D721Med (cell line): ENCODE measurements at regions not wholly inside any gene's neighbourhood (a gene's known extent, or its start where the extent isn't known, plus 50 kb on each side); places are given as distances from the start of the nearest gene placed in this dataset.

Experiments
- DNase-seq: peaks from one replicate; pipeline ENCODE4 v3.0.0; 2011; ENCODE audit warnings: low spot score; ENCODE audit not compliant: insufficient read length
- FAIRE-seq: peaks from 2 replicates; lab custom pipeline; 2011; peaks lifted over from hg19 to GRCh38; lab: Jason Lieb, UNC
- TF ChIP-seq, protein P1 (sequence below): IDR thresholded peaks from 2 replicates; pipeline ENCODE4 v1.5.1; 2012; ENCODE audit warnings: mild to moderate bottlenecking, control low read depth; ENCODE audit not compliant: insufficient read depth; ENCODE audit errors: missing control alignments

DNA sequence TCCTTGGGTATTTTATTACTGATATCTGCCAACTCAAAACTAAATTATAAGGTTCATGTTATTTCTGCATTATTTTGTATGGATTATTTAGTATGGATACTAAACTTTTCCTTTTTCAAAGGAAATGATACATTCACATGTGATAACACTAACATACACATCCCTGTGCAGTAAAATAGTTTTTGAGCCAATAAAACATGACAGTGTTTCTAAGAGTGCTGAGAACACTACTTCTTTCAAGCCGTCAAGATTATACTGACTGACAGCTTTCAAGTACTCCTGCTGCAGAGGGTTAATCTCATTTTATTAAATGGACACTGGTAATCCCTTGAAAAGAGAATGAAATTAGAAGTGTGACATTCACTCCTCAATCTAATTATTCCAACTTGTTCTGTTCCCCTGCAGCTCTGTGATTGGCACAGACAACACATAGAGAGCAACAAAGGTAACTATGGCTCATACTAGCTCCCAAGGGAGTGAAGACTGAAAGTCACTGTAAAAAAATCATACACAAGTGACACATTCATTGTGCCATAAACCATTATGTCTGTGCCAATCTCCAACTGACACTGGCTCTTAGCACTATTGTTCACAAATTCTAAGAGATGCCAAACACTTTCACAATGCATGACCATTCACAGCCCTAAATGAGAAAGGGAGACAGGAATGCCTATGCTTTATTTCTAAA, 468.6 kb downstream of the SHQ1 start:
- FAIRE-seq, result peak; percentile 83
- DNase-seq, result no peak
- TF ChIP-seq, protein P1, sequence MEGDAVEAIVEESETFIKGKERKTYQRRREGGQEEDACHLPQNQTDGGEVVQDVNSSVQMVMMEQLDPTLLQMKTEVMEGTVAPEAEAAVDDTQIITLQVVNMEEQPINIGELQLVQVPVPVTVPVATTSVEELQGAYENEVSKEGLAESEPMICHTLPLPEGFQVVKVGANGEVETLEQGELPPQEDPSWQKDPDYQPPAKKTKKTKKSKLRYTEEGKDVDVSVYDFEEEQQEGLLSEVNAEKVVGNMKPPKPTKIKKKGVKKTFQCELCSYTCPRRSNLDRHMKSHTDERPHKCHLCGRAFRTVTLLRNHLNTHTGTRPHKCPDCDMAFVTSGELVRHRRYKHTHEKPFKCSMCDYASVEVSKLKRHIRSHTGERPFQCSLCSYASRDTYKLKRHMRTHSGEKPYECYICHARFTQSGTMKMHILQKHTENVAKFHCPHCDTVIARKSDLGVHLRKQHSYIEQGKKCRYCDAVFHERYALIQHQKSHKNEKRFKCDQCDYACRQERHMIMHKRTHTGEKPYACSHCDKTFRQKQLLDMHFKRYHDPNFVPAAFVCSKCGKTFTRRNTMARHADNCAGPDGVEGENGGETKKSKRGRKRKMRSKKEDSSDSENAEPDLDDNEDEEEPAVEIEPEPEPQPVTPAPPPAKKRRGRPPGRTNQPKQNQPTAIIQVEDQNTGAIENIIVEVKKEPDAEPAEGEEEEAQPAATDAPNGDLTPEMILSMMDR, result no peak

DNA sequence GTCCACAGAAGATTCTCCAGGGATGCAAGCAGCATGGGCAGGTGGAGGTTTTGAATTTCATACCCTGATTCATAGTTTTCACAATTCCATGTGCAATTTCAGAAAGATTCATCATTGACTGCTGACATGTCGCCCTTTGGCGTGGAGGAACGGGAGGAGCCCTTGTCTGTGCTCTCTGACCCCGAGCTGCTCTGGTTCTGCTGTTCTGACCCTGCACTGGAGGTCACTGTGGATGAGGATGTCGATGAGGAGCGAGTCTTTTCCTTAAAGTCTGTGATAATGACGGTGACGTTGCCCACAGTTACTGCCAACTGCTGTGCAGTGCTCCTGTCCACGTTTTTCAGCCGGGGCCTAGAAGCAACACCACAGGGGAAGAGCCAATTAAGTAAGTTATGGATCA, 470.0 kb downstream of the SHQ1 start:
- FAIRE-seq (no peak), DNase-seq (no peak)
- TF ChIP-seq, protein P1, result no peak

GRCh38 chr3:72376956-72377710, 471.1 kb downstream of the SHQ1 start:
- no peak for FAIRE-seq
- TF ChIP-seq, protein P1, result no peak
- no peak for DNase-seq

DNA sequence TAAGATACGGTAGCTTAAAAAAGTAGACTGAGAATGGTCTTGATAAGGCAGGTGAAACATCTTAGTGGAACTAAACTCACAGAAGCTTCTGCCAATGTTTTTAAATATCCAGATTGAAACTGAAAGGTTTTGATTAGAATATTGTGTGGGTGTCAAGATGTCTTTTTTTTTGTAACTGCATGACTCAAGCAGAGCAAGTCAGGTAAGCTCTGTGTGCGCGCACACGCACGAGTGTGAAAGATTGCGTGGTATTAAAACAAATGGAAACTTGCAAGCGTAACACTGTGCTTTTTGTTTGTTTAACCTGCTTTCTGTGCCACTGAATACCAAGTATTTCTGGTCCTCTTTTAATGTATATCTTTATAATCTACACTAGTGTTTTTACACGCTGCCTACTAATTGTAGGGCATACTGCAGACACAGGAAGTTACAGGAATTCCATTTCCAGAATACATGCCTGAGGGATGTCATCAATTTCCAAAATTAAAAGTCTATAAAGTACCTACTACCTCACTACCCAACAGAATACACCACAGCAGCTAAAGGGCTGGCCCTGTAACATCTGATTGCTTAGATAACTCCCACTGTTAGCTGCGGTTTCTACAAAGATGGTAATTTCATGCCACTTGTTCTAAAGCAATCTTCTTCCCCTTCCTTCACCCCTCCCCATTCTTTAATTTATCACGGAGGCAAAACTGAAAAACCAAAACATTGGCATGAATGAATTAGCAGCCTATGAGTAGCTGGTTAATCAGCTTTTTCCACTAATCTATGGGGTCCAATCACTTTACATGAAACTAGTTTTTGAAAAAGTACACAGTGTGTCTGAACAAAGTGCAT, 472.8 kb downstream of the SHQ1 start:
- no peak for DNase-seq
- TF ChIP-seq, protein P1, result no peak
- FAIRE-seq, result no peak

- FAIRE-seq, result no peak
- TF ChIP-seq, protein P1, result no peak
- no peak for DNase-seq
Measured at GRCh38 chr3:72373139-72373538, 475.1 kb downstream of the SHQ1 start.

- FAIRE-seq (no peak), DNase-seq (no peak)
- TF ChIP-seq, protein P1, result no peak
Measured at GRCh38 chr3:72372161-72372560, 476.1 kb downstream of the SHQ1 start.
